ENCODE measurements at regions not wholly inside any gene's neighbourhood (a gene's known extent, or its start where the extent isn't known, plus 50 kb on each side); places are given as distances from the start of the nearest gene placed in this dataset.

DNA sequence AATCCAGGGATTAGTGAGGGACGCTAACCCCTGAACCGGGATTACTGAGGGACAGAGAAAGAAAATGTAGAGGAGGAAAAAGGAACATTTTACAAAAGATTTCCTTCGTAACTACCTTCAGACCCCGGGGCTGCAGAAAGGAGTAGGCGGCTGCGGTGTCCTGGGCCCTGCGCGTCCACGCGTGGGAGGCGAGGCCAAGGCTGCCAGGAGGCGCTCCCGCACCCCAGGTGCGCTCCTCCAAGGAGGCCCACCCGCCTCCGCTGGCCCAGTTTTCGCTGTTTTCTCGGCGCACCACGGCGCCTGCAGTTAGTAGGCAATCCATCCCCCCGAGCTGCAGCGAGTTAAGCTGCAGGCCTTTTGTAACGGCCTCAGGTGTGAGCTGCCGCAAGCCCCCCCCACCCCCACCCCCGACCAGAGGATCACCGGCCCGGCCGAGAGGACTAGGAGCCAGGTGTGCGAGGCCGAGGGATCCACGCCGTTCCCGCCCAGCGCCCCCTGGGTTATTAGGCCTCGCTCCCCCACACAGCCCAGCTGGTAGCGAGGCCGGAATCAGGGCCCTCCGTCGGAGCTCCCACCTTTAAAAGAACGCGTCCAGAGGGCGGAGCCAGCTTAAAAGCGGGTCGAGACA lies 380.3 kb upstream of the ARID1B start:
- no peaks in the 10 kb centered on the region for H3K9me3 ChIP-seq (ENCODE audit: control insufficient read depth, insufficient read depth, low read depth, low read length)
- H3K27me3 ChIP-seq (ENCODE audit: control insufficient read depth, insufficient read depth, low read length), result no peaks in the 10 kb centered on the region
- H3K27ac ChIP-seq (ENCODE audit: low read depth, low read length), result no peak overlapping the region
- peaks cover 9% of the 10 kb centered on the region for H3K4me1 ChIP-seq (ENCODE audit: control insufficient read depth, insufficient read depth, low read length)
- no peaks in the 10 kb centered on the region for H3K36me3 ChIP-seq (ENCODE audit: control insufficient read depth, insufficient read depth, low read length)
- H3K9ac ChIP-seq (ENCODE audit: low read length), result no peak overlapping the region
- no peak overlapping the region; the same call in 1 of the 2 replicates for H3K4me3 ChIP-seq (ENCODE audit: low read depth, low read length)

GRCh38 chr6:156396068-156396771 lies 381.0 kb upstream of the ARID1B start:
- H3K27ac ChIP-seq (ENCODE audit: low read depth, low read length), result no peak overlapping the region
- no peaks in the 10 kb centered on the region for H3K27me3 ChIP-seq (ENCODE audit: control insufficient read depth, insufficient read depth, low read length)
- peaks cover 9% of the 10 kb centered on the region for H3K4me1 ChIP-seq (ENCODE audit: control insufficient read depth, insufficient read depth, low read length)
- H3K9me3 ChIP-seq (ENCODE audit: control insufficient read depth, insufficient read depth, low read depth, low read length), result no peaks in the 10 kb centered on the region
- no peaks in the 10 kb centered on the region for H3K36me3 ChIP-seq (ENCODE audit: control insufficient read depth, insufficient read depth, low read length)
- H3K4me3 ChIP-seq (ENCODE audit: low read depth, low read length), result no peak overlapping the region
- H3K9ac ChIP-seq (ENCODE audit: low read length), result no peak overlapping the region

DNA sequence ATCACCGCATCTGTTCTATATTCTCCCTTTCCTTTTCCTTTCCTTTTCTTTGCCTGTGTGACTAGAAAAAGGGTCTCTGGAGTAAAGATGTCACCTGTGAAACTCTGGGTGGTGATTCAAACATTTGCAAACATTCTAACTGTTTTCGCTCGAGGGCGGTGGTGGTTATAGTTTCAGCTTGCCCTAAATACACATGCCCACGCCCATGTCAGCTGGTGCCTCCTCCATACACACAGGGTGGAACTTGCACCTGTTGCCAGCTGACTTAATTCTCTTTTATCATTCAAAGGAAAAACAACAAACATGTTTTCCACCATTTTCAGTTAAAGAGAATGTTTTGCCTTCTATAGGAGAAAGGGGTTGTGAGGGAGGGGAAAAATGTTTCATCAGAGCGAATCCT lies 381.9 kb upstream of the ARID1B start:
- H3K9me3 ChIP-seq (ENCODE audit: control insufficient read depth, insufficient read depth, low read depth, low read length), result no peaks in the 10 kb centered on the region
- peaks cover 13% of the 10 kb centered on the region for H3K4me1 ChIP-seq (ENCODE audit: control insufficient read depth, insufficient read depth, low read length)
- no peak overlapping the region for H3K4me3 ChIP-seq (ENCODE audit: low read depth, low read length)
- no peaks in the 10 kb centered on the region for H3K36me3 ChIP-seq (ENCODE audit: control insufficient read depth, insufficient read depth, low read length)
- no peak overlapping the region for H3K9ac ChIP-seq (ENCODE audit: low read length)
- no peaks in the 10 kb centered on the region for H3K27me3 ChIP-seq (ENCODE audit: control insufficient read depth, insufficient read depth, low read length)
- no peak overlapping the region for H3K27ac ChIP-seq (ENCODE audit: low read depth, low read length)

DNA sequence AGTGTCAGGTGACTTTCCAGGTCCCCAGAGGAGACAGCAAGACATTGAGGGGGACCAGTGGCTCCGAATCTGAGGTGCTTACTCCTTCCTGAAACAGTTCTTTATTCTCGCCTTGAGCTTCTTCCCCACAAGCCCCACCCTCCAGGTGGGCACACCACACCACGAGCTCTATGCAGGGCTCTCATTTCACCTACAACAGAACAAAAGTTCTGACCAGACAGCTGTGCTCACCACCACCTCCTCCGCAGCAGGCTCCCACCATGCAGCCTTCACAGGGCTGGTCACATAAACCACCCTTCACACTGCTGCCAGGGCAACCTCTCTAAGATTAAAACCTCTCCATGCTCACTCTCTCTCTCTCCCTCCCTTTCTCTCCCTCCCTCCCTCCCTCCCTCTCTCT lies 384.5 kb upstream of the ARID1B start:
- Histone ChIP-seq H3K9me3 (ENCODE audit: control insufficient read depth, insufficient read depth, low read depth, low read length) (no peaks in the 10 kb centered on the region), H3K27ac (ENCODE audit: low read depth, low read length) (no peak overlapping the region), H3K4me1 (ENCODE audit: control insufficient read depth, insufficient read depth, low read length) (peaks cover 13% of the 10 kb centered on the region), H3K27me3 (ENCODE audit: control insufficient read depth, insufficient read depth, low read length) (no peaks in the 10 kb centered on the region), H3K36me3 (ENCODE audit: control insufficient read depth, insufficient read depth, low read length) (no peaks in the 10 kb centered on the region), H3K9ac (ENCODE audit: low read length) (no peak overlapping the region), H3K4me3 (ENCODE audit: low read depth, low read length) (no peak overlapping the region)

DNA sequence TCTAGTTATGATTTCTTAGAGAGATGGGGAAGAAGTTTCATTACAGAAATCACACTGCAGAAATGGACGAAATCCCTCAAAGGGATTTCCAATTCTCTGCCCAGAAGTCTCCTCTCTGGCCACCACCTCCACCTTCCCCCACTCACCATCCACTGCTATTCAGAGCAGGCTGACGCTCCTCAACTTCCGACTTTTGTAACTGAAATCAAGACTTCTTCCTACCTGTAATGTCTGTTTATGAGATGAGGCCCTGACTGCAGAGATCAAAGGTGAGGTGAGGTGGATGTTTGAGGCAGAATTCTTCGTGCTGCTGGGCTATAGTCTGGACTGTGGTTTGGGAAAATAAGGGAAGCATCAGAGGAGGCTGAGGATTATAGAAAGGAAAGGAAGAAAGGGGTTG lies 385.2 kb upstream of the ARID1B start:
- no peaks in the 10 kb centered on the region for H3K36me3 ChIP-seq (ENCODE audit: control insufficient read depth, insufficient read depth, low read length)
- no peak overlapping the region for H3K4me3 ChIP-seq (ENCODE audit: low read depth, low read length)
- peaks cover 9% of the 10 kb centered on the region for H3K4me1 ChIP-seq (ENCODE audit: control insufficient read depth, insufficient read depth, low read length)
- no peak overlapping the region for H3K9ac ChIP-seq (ENCODE audit: low read length)
- no peak overlapping the region for H3K27ac ChIP-seq (ENCODE audit: low read depth, low read length)
- no peaks in the 10 kb centered on the region for H3K9me3 ChIP-seq (ENCODE audit: control insufficient read depth, insufficient read depth, low read depth, low read length)
- H3K27me3 ChIP-seq (ENCODE audit: control insufficient read depth, insufficient read depth, low read length), result no peaks in the 10 kb centered on the region

- Histone ChIP-seq H3K9ac (ENCODE audit: low read length) (no peak overlapping the region), H3K9me3 (ENCODE audit: control insufficient read depth, insufficient read depth, low read depth, low read length) (no peaks in the 10 kb centered on the region), H3K4me1 (ENCODE audit: control insufficient read depth, insufficient read depth, low read length) (peaks cover 7% of the 10 kb centered on the region), H3K27ac (ENCODE audit: low read depth, low read length) (no peak overlapping the region), H3K36me3 (ENCODE audit: control insufficient read depth, insufficient read depth, low read length) (no peaks in the 10 kb centered on the region), H3K4me3 (ENCODE audit: low read depth, low read length) (no peak overlapping the region), H3K27me3 (ENCODE audit: control insufficient read depth, insufficient read depth, low read length) (no peaks in the 10 kb centered on the region)
Observed at GRCh38 chr6:156391061-156391672, 386.0 kb upstream of the ARID1B start.

DNA sequence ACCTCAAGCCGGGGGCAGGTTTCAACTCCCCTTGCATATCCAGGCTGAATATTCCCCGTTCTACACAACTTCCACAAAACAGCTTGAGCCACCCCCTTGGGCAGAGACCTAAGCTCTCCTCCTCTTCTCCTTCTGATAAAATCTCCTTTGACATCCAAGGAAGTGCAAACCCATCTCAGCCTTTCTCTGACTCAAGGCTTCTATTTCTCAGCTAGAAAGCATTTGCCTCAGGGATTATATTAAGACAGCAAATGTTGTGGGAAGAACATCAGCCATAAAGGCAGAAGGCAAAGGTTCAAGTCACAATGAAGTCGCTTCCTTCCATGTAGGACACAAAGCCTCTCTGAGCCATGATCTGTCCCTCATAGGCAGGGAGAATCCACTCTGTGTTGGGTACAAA lies 386.6 kb upstream of the ARID1B start:
- no peaks in the 10 kb centered on the region for H3K27me3 ChIP-seq (ENCODE audit: control insufficient read depth, insufficient read depth, low read length)
- H3K9ac ChIP-seq (ENCODE audit: low read length), result no peak overlapping the region
- no peak overlapping the region for H3K27ac ChIP-seq (ENCODE audit: low read depth, low read length)
- no peaks in the 10 kb centered on the region for H3K36me3 ChIP-seq (ENCODE audit: control insufficient read depth, insufficient read depth, low read length)
- H3K9me3 ChIP-seq (ENCODE audit: control insufficient read depth, insufficient read depth, low read depth, low read length), result no peaks in the 10 kb centered on the region
- no peak overlapping the region for H3K4me3 ChIP-seq (ENCODE audit: low read depth, low read length)
- peaks cover 5% of the 10 kb centered on the region for H3K4me1 ChIP-seq (ENCODE audit: control insufficient read depth, insufficient read depth, low read length)

DNA sequence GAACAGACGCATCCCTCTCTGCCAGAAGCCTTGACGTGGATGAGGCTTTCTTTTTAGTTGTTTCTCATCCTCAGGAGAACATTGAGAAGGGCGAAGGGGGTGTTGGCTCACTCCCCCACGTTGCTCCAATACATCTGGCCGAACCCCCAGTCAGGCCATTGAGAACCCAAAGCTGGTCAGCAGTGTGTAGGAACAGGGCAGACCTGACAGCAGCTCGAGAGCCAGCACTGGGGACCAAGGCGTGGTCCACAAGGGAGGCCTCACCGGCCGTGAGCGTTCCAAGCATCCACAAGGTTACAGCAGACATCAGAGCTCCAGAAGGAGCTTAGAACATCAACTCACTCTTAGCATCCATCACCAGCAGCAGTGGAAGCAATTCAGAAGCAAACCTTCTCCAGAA lies 387.9 kb upstream of the ARID1B start:
- Histone ChIP-seq H3K27me3 (ENCODE audit: control insufficient read depth, insufficient read depth, low read length) (no peaks in the 10 kb centered on the region), H3K9me3 (ENCODE audit: control insufficient read depth, insufficient read depth, low read depth, low read length) (no peaks in the 10 kb centered on the region), H3K4me3 (ENCODE audit: low read depth, low read length) (no peak overlapping the region), H3K4me1 (ENCODE audit: control insufficient read depth, insufficient read depth, low read length) (peaks cover 5% of the 10 kb centered on the region), H3K9ac (ENCODE audit: low read length) (no peak overlapping the region), H3K36me3 (ENCODE audit: control insufficient read depth, insufficient read depth, low read length) (no peaks in the 10 kb centered on the region), H3K27ac (ENCODE audit: low read depth, low read length) (no peak overlapping the region)

DNA sequence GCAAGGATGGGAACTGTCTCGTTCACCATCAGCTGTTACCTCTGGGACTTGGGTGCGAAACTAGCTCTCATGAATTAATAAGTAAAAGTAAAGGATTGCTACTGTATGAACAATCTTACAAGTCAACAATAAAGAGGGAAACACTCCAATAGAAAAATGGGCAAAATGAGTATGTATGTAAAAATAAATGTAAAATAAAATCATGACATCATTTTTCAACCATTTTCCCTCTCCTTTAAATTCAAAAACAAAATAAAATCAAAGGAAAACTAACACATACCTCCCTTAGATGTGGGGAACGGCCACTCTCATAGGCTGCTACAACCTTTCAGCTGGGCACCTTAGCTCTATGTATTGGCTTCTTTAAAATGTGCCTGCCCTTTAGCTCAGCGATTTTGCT lies 389.7 kb upstream of the ARID1B start:
- no peaks in the 10 kb centered on the region for H3K9me3 ChIP-seq (ENCODE audit: control insufficient read depth, insufficient read depth, low read depth, low read length)
- no peak overlapping the region for H3K9ac ChIP-seq (ENCODE audit: low read length)
- no peaks in the 10 kb centered on the region for H3K27me3 ChIP-seq (ENCODE audit: control insufficient read depth, insufficient read depth, low read length)
- H3K27ac ChIP-seq (ENCODE audit: low read depth, low read length), result no peak overlapping the region
- H3K4me3 ChIP-seq (ENCODE audit: low read depth, low read length), result no peak overlapping the region
- H3K36me3 ChIP-seq (ENCODE audit: control insufficient read depth, insufficient read depth, low read length), result no peaks in the 10 kb centered on the region
- H3K4me1 ChIP-seq (ENCODE audit: control insufficient read depth, insufficient read depth, low read length), result peaks cover 5% of the 10 kb centered on the region

- Histone ChIP-seq H3K36me3 (ENCODE audit: control insufficient read depth, insufficient read depth, low read length) (no peaks in the 10 kb centered on the region), H3K4me3 (ENCODE audit: low read depth, low read length) (no peak overlapping the region), H3K4me1 (ENCODE audit: control insufficient read depth, insufficient read depth, low read length) (peaks cover 4% of the 10 kb centered on the region; the same call in 1 of the 2 replicates), H3K27me3 (ENCODE audit: control insufficient read depth, insufficient read depth, low read length) (no peaks in the 10 kb centered on the region), H3K9ac (ENCODE audit: low read length) (no peak overlapping the region), H3K27ac (ENCODE audit: low read depth, low read length) (no peak overlapping the region), H3K9me3 (ENCODE audit: control insufficient read depth, insufficient read depth, low read depth, low read length) (no peaks in the 10 kb centered on the region)
Observed at GRCh38 chr6:156383059-156383458, 394.1 kb upstream of the ARID1B start.
